CD4-positive, alpha-beta T cell treated with Interleukin-2 at 100 ng/mL for 4 hours (primary cell): ENCODE measurements at regions not wholly inside any gene's neighbourhood (a gene's known extent, or its start where the extent isn't known, plus 50 kb on each side); places are given as distances from the start of the nearest gene placed in this dataset.
"Not testable (repeated sequence)": the region's sequence is repeated elsewhere in the genome, so short reads cannot be mapped to it uniquely, and the experiment has no call there.

Experiments
- DNase-seq: peaks from one replicate; pipeline ENCODE4 v3.0.0-alpha.2; 2020; ENCODE audit warnings: low spot score

DNA sequence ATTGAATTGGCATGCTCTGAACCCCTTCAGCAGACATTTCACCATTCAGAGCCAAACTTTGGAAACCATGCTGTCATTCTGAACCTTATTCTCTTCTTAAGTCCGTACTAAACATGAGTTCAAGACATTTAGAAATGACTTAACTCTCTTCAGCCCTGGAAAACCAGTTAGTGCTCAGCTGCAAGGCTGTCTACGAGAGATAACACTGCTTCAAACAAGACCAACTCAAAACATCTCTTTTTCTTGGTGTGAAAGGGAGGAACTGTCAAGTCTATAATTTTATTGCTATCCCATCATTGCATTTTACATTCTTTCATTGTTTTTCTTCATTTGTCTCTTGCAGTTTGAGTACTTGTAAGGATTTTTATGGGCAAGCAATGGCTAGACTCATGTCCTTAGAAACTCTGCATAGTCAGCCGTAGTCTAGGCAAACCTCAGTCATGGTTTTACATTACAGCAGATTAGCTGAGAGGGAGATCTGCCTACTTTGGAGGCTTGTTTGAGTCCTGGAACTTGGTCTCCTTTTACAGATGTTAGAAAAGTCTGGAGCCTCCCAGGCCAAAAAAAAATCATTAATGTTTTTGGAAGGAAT, 120.6 kb upstream of the JADE1 start:
- DNase-seq = no peak

- no peak for DNase-seq
These were observed 121.3 kb upstream of the JADE1 start for GRCh38 chr4:128688033-128688721.

- DNase-seq = no peak
These were observed 122.7 kb upstream of the JADE1 start for GRCh38 chr4:128686810-128687209.

DNA sequence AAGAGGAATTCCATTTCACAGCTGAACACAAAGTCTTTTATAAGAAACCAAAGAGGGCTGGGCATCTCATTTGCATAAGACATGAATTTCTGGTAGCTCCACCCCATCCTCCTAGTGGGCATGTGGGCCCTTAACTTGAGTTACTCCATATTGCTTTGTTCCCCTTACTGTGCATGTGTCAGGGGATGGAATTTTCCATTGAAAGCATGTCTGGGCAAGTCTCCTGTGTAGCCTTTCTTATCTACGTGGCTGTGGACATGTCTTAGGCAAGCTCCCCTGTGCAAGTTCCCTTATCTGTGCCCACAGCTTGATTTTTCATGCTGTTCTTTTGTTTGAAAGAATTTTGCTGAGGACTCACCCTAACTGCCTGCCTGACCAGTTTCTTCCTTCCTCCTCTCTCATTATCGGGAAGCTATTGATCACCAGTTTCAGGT, 123.5 kb upstream of the JADE1 start:
- DNase-seq = no peak

DNA sequence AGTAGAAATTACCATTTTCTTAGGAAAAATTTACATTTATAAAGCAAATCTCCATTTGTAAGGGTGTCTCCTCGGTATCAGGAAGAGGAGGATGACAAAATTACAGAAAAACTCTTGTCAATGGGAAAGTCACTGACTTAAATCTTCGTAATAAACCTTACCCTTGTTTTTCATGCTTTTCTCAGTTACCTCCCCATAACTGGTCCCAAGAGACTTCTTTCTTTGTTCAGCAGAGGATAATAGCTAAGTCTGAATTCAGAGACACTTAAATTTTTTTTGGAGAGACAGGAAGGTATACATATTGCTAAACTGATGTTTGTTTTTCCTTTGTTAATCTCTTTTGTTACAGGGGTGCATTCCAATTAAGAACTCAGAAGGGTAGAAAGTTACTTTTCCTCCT, 125.5 kb upstream of the JADE1 start:
- no peak for DNase-seq

DNA sequence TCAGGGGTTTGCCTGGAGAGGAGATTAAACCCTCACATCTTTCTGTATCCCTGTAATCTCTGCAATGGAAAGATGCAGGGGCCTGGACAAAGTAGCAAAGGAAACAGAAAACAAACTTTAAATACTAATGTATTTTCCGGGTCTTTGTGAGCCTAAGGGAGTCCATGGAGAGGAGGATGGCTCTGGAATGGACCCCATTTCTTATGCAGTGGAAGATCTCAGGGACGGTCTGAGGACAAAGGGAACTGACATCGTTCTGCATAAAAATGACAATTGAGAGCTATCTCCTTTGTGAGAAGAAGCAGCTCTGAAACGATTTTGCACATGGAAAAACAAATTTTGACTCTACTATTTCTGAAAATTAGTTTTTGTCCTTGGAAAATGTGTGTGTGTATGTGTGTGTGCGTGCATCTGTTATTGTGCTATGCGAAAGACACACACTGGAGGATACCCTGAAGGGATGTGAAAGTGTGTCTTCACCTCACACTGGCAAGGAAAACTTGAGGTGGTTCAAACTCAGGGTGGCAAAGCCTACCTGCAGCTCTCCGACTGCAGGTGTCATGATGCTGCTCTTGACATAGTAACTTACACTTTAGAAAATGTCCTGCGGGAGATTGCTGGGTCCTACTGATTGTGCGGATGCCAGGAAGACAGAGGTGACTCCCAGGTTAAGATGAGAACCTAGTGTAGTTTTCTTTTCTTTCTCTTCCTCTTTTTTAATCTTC, 126.4 kb upstream of the JADE1 start:
- no peak for DNase-seq

- DNase-seq = no peak
These were observed 133.4 kb upstream of the JADE1 start for GRCh38 chr4:128676095-128676494.

GRCh38 chr4:128675083-128675482, 134.4 kb upstream of the JADE1 start:
- DNase-seq = no peak

- DNase-seq = not testable (repeated sequence)
These were observed 136.3 kb upstream of the JADE1 start for GRCh38 chr4:128673159-128673558.

DNA sequence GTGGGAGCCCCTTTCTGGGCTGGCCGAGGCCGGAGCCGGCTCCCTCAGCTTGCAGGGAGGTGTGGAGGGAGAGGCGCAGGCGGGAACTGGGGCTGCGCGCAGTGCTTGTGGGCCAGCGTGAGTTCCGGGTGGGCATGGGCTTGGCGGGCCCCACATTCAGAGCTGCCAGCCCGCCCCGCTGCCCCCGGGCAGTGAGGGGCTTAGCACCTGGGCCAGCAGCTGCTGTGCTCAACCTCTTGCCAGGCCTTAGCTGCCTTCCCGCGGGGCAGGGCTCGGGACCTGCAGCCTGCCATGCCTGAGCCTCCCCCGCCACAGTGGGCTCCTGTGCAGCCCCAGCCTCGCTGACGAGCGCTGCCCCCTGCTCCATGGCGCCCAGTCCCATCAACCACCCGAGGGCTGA, 136.9 kb upstream of the JADE1 start:
- not testable (repeated sequence) for DNase-seq

- DNase-seq = no peak
These were observed 139.0 kb upstream of the JADE1 start for GRCh38 chr4:128670513-128670912.

GRCh38 chr4:128668566-128668965, 140.9 kb upstream of the JADE1 start:
- DNase-seq = no peak

- DNase-seq = no peak
These were observed 144.0 kb upstream of the JADE1 start for GRCh38 chr4:128665514-128665913.

- no peak for DNase-seq
These were observed 146.2 kb upstream of the JADE1 start for GRCh38 chr4:128663325-128663724.

- no peak for DNase-seq
These were observed 148.0 kb upstream of the JADE1 start for GRCh38 chr4:128661479-128661878.

DNA sequence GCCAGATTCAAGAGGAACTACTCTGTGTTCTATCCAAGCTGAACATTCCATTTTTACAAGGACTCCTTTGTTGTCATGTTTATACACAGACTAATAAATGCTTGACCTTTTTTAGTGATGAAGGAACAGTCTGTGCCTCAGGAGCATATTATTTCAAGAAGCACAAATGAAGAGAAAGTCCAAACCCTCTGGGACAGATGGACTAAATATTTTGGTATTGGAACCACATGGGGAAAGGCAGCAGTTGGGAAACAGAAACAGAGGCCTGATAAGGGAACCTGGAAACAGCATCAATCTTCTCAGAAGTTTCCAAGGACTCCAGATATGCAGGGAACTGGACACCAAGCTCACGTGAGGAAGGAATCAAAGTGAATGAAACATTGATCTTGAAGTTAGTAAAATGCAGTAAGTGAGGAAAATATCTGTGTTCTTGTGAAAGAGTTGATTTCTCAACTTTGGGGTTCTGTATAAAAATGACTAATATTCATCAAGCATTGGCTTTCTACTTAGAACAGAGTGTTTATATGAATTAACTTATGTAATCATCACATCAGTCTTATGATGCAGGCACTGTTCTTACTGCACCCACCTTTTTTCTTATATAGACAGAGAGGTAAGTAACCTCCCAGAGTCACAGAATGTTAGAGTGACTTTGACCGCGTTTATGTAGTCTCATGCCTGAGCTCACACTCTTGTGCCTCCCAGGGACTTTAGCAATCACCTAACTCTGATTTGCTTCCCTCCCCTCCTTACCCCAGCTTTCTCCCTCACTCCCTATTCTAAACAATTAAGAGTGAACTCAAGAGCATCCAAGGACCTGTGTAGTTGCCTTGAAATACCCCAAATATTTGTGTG, 148.9 kb upstream of the JADE1 start:
- DNase-seq = no peak

GRCh38 chr4:128658214-128658631, 151.3 kb upstream of the JADE1 start:
- no peak for DNase-seq

- DNase-seq = no peak
These were observed 151.9 kb upstream of the JADE1 start for GRCh38 chr4:128657638-128658037.

- DNase-seq = no peak
These were observed 155.0 kb upstream of the JADE1 start for GRCh38 chr4:128654465-128654864.

DNA sequence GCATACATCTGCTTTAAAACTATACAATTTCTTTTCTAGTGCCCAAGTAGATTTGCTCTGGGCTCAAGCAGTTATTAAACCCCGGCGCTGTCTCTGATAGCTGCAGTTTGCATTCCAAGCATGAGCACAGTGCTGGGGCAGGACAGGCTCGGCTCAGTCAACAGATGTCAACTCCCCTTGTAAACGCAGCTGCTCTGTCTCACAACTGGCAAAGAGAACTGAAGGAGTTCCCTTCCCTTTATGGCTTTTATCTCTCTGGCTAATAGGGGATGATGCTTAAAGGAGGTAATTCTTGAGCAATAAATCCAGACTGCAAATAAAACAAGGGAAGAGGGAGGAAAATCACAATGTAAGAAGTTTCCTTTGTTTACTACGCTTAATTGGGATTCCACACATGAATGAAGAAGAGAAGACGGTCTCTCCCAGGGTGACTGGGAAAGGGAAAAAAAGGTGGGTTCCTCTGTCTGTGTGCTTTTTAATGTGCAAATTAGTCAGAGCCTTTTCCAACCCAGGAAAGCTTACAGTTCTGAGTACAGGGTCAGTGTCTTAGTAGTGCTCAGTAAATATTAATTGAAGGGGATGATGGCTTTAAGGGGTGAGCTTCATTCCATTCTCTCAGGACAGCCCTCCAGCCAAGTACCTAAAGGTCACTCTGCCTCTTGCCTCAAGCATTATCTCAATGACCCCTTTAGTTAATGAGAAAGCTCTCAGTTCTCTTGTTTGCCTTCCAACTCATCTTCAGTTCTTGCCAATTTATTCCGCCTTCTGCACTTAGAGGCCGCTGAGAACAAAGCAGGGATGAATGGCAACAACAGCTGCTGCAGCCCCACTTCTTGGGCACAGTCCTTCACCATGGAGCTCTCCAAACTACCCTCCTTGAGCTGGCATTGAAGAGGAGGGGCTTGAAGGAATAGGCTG, 155.7 kb upstream of the JADE1 start:
- DNase-seq = no peak

GRCh38 chr4:128649575-128650205, 159.8 kb upstream of the JADE1 start:
- no peak for DNase-seq
